IgD-negative memory B cell (primary cell): ENCODE measurements at regions not wholly inside any gene's neighbourhood (a gene's known extent, or its start where the extent isn't known, plus 50 kb on each side); places are given as distances from the start of the nearest gene placed in this dataset.

Experiments used
- H3K27ac Mint-ChIP-seq, 3 donors: one replicate each; pipeline ENCODE4 v1.8.0; 2020 to 2022; ENCODE audit warnings: mild to moderate bottlenecking in 3 of 3, mixed read lengths in 3 of 3, moderate library complexity in 1 of 3
- H3K27me3 Mint-ChIP-seq: one replicate; pipeline ENCODE4 v1.8.0; 2021; ENCODE audit warnings: mixed read lengths
- H3K36me3 Mint-ChIP-seq: one replicate; pipeline ENCODE4 v1.8.0; 2020; ENCODE audit warnings: mild to moderate bottlenecking, mixed read lengths
- H3K4me1 Mint-ChIP-seq, 3 donors: one replicate each; pipeline ENCODE4 v1.8.0; 2020 to 2022; ENCODE audit warnings: mixed read lengths in 3 of 3, mild to moderate bottlenecking in 1 of 3
- H3K4me3 Mint-ChIP-seq, 4 donors: one replicate each; pipeline ENCODE4 v1.8.0; 2020 to 2022; ENCODE audit warnings: mild to moderate bottlenecking in 4 of 4, mixed read lengths in 4 of 4, moderate library complexity in 3 of 4
- H3K9me3 Mint-ChIP-seq, 3 donors: one replicate each; pipeline ENCODE4 v1.8.0; 2020 to 2021; ENCODE audit warnings: mixed read lengths in 3 of 3, mild to moderate bottlenecking in 1 of 3

DNA sequence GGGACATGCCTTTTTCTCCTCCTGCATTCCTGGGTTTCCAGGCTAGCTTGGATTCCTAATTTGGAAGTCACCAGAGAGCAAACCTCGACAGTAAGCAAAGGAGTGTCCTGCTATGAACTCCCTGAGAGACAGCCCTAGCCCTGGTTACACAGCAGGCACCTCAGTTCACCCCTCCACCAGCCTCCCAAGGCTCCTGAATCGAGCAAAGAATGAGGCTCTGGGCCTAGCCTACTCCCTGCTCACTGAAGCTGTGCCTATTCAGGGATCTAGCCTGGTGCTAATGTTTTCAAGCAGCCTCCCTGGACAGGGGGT is 66.7 kb upstream of the RMDN2 start:
- Mint-ChIP-seq H3K9me3 (peaks cover 0 to 4% (median 2%) of the 10 kb centered on the region in 3 donors), H3K27me3 (peaks cover 20% of the 10 kb centered on the region), H3K4me1 (peaks cover 0 to 3% (median 0%) of the 10 kb centered on the region in 3 donors), H3K27ac (no peak overlapping the region), H3K4me3 (no peak overlapping the region), H3K36me3 (peaks cover 3% of the 10 kb centered on the region)

DNA sequence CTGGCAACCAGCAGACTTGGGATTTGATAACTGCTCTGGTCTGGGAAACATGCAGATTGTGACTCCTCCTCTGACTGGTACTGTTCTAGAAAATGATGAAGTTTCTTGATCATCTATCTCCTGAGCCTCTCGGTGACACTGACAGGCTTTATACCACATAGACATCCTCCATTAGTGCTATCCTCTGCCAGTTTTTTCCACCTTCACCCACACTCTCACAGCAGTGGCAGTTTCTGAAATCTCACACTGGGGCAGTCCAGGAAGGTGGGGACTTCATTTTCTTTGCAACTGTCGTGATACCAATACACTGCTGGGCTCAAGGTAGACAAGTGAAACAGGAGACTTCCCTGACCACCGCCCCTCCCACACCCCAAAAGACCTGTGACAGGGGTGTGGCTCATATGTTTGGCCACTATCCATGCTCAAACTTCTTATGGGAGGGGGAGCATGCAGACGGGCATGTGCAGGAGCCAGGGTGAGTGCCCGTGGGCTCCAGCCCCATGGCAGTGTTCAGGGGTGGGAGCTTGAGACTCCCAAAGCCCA is 66.3 kb upstream of the RMDN2 start:
- Mint-ChIP-seq H3K4me1 (peaks cover 0 to 3% (median 0%) of the 10 kb centered on the region in 3 donors), H3K36me3 (peaks cover 3% of the 10 kb centered on the region), H3K4me3 (no peak overlapping the region), H3K27ac (no peak overlapping the region), H3K27me3 (peaks cover 23% of the 10 kb centered on the region), H3K9me3 (peaks cover 0 to 4% (median 2%) of the 10 kb centered on the region in 3 donors)

DNA sequence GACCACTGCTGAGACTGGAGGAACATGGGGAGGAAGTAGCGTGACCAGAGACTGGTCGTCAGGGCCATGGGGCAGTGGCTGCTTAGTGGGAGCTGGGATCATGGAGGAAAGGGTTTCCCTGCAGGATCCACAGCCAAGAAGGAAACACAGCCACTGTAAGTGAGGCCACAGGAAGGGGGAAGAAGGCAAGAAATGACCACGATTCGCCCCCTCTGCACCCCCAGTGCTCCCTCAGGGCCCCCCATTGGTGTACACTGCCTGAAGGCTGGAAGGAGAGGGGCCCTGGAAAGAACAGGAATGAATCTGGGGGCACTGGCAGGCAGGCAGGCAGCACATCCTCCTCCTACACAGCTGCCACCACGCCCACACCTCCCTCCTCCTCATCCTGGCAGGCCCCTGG is 62.5 kb upstream of the RMDN2 start:
- Mint-ChIP-seq H3K4me1 (no peaks in the 10 kb centered on the region), H3K27me3 (peaks cover 21% of the 10 kb centered on the region), H3K36me3 (no peaks in the 10 kb centered on the region), H3K9me3 (peaks cover 0 to 5% (median 2%) of the 10 kb centered on the region in 3 donors), H3K4me3 (no peak overlapping the region), H3K27ac (no peak overlapping the region)

DNA sequence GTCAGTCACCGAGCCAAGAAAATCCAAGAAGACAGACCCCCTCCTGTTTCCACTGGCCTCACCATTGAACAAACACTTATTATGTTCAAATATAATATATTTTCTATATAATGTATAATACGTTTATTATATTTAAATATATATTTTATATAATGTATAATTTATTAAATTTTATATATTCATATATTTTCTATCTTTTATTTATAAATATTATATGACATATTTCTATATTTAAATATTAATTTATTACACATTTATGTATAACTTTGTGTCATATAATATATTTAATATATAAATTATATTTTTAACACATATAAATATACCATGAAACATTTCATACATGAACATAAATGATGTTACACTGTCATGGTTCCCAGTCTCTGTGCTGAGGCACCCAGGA is 60.9 kb upstream of the RMDN2 start:
- Mint-ChIP-seq H3K4me1 (no peaks in the 10 kb centered on the region), H3K36me3 (no peaks in the 10 kb centered on the region), H3K9me3 (peaks cover 0 to 5% (median 2%) of the 10 kb centered on the region in 3 donors), H3K4me3 (no peak overlapping the region), H3K27me3 (peaks cover 21% of the 10 kb centered on the region), H3K27ac (no peak overlapping the region)

DNA sequence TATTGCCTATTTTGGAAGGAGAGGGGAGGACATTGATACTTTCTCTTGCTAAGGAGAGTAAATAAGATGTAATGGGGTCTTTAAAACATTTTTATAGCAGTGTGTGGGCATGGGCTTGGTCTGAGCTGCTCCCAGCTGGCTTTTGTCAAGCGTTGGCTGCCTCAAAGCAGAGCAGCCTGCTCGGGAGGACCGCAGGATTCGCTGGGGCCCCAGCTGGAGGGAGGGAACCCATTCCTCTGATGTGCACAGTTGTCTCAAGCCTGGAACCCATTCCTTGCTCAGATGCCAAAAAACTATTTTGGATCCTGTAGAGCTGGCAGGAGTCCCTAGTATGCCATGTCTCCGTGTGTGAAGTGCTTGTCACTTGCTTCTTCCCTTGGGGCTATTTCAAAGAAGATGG is 59.4 kb upstream of the RMDN2 start:
- Mint-ChIP-seq H3K9me3 (peaks cover 0 to 5% (median 0%) of the 10 kb centered on the region in 3 donors), H3K27me3 (peaks cover 21% of the 10 kb centered on the region), H3K36me3 (no peaks in the 10 kb centered on the region), H3K27ac (no peak overlapping the region), H3K4me1 (no peaks in the 10 kb centered on the region), H3K4me3 (no peak overlapping the region)

DNA sequence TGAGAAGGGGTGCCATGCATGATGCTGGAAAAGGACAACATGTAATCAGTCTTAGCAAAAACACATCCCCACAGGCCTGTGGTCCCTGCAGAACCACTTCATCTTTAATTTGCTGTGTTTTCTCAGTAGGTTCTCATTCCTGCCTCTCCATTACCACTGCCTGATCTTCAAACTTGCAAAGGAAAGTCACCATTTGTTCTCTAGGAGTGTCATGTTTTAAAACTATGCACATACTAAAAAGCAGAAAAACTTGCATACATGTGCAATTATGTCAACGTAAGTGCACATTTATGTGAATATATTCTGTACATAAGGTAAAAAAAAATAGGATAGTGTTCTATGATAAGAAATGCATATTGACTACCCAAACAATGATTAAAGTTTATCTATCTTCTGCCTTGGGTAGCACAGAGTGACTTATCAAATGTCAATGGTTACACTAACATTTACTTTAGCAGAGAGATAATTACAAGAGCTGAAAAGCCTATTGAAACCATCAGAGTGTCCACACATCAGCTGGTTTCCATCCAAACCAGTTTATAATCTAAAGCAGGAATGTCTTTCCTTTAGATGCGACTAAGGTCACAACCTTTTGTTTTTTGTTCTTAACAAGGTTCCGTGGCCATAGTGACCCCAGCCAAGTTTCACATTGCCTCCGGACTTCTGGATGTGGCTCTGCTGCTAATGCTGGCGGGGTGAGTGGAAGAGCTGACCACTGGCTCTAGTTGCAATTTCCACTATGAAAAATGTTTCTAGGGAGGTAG is 58.7 kb upstream of the RMDN2 start:
- no peaks in the 10 kb centered on the region for H3K4me1 Mint-ChIP-seq
- H3K9me3 Mint-ChIP-seq: peaks cover 0 to 5% (median 0%) of the 10 kb centered on the region in 3 donors
- H3K4me3 Mint-ChIP-seq: no peak overlapping the region
- peaks cover 20% of the 10 kb centered on the region for H3K27me3 Mint-ChIP-seq
- H3K27ac Mint-ChIP-seq: no peak overlapping the region
- no peaks in the 10 kb centered on the region for H3K36me3 Mint-ChIP-seq

DNA sequence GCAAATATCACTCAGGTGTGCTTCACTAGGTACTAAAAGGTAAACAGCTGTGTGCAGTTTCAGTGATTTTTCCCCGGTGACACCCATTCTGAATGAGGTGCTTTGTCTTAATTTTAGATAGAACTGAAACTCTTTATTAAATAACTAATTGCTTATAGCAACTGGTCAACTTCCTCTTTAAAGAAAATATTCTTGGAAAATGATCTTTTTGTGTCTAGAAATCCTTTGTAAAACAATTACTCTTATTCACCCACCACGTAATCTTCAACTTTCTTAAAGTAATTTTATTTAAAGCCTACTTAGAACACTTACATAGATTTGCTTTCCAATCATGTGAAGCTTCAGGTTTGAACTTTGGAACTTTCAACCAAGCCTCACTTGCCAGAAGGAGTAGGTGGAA is 57.9 kb upstream of the RMDN2 start:
- Mint-ChIP-seq H3K9me3 (peaks cover 0 to 1% (median 0%) of the 10 kb centered on the region in 3 donors), H3K4me3 (no peak overlapping the region), H3K27ac (no peak overlapping the region), H3K4me1 (peaks cover 0 to 5% (median 3%) of the 10 kb centered on the region in 3 donors), H3K27me3 (peaks cover 14% of the 10 kb centered on the region), H3K36me3 (no peaks in the 10 kb centered on the region)

DNA sequence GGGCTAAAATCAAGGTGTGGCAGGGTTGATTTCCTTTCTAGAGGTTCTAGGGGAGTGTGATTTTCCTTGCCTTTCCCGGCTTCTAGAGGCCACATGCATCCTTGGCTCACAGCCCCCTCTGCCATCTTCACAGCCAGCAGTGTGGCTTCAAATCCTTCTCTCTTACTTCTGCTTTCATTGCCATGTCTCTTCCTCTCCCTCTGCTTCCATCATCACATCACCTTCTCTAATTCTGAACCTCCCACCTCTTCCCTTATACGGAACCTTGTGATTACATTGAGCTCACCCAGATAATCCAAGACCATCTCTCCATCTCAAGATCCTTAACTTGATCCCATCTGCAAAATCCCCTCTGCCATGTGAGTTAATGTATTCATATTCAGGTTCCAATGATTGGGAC is 56.2 kb upstream of the RMDN2 start:
- peaks cover 0 to 6% (median 3%) of the 10 kb centered on the region in 3 donors for H3K4me1 Mint-ChIP-seq
- no peak overlapping the region for H3K27ac Mint-ChIP-seq
- H3K27me3 Mint-ChIP-seq: peaks cover 4% of the 10 kb centered on the region
- H3K9me3 Mint-ChIP-seq: peaks cover 0 to 1% (median 0%) of the 10 kb centered on the region in 3 donors
- no peaks in the 10 kb centered on the region for H3K36me3 Mint-ChIP-seq
- no peak overlapping the region for H3K4me3 Mint-ChIP-seq

DNA sequence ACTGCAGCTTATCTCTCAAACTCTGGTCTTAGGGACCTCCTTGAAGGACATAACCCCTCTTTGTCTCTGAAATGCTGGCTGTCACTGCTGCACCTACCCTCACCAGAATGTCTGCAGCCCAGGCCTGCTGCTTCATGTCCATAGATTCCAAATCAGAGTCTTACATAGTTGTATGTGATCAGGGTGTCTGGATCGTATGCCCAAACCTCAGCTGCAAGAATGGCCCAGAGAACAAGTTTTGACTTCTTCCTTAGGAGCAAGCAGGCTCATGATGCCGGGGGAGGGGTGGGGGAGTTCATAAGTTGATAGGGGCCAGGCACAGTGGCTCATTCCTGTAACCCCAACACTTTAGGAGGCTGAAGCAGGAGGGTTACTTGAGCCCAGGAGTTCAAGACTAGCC is 55.8 kb upstream of the RMDN2 start:
- Mint-ChIP-seq H3K36me3 (no peaks in the 10 kb centered on the region), H3K27me3 (peaks cover 2% of the 10 kb centered on the region), H3K9me3 (no peaks in the 10 kb centered on the region), H3K4me3 (no peak overlapping the region), H3K27ac (no peak overlapping the region), H3K4me1 (peaks cover 0 to 6% (median 3%) of the 10 kb centered on the region in 3 donors)

DNA sequence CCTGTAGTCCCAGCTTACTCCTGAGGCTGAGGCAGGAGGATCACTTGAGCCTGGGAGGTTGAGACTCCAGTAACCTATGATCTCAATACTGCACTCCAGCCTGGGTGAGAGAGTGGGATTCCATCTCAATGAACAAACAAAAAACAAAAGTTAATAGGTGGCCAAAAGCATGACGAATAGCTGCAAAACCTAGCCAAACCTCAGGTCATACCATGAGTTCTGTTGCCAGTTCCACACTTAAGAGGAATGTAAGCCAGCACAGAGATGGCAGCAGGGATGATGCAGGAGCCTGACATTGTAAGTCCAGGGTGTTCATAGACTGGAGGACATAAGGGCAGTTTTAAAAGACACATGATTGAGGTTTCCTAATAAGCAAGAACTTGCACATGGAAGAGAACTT is 55.3 kb upstream of the RMDN2 start:
- H3K4me1 Mint-ChIP-seq: peaks cover 0 to 6% (median 3%) of the 10 kb centered on the region in 3 donors
- H3K4me3 Mint-ChIP-seq: no peak overlapping the region
- H3K9me3 Mint-ChIP-seq: no peaks in the 10 kb centered on the region
- H3K36me3 Mint-ChIP-seq: no peaks in the 10 kb centered on the region
- H3K27me3 Mint-ChIP-seq: peaks cover 2% of the 10 kb centered on the region
- H3K27ac Mint-ChIP-seq: no peak overlapping the region

DNA sequence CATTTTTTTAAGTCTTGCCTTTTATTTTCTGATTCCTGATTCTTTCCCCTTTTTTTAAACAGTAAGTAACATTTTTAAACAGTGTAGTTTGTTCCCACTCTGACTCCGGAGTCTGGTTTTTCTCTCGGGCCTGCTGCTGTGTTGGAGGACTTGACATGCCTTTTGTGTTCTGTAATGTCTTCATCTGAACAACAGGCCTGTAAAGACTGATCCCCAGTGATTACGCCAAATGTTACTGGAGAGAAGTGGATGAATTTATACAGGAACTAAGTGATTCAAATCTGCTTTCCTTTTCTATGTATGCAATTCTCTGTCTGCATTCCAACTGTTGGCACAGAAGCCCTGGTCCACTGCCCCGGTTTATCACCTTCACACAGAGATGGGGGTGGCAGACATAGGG is 54.3 kb upstream of the RMDN2 start:
- Mint-ChIP-seq H3K9me3 (no peaks in the 10 kb centered on the region), H3K4me3 (no peak overlapping the region), H3K36me3 (no peaks in the 10 kb centered on the region), H3K4me1 (peaks cover 0 to 6% (median 3%) of the 10 kb centered on the region in 3 donors), H3K27me3 (peaks cover 2% of the 10 kb centered on the region), H3K27ac (peak overlapping the region in 1 of 3 donors; percentile 6)

DNA sequence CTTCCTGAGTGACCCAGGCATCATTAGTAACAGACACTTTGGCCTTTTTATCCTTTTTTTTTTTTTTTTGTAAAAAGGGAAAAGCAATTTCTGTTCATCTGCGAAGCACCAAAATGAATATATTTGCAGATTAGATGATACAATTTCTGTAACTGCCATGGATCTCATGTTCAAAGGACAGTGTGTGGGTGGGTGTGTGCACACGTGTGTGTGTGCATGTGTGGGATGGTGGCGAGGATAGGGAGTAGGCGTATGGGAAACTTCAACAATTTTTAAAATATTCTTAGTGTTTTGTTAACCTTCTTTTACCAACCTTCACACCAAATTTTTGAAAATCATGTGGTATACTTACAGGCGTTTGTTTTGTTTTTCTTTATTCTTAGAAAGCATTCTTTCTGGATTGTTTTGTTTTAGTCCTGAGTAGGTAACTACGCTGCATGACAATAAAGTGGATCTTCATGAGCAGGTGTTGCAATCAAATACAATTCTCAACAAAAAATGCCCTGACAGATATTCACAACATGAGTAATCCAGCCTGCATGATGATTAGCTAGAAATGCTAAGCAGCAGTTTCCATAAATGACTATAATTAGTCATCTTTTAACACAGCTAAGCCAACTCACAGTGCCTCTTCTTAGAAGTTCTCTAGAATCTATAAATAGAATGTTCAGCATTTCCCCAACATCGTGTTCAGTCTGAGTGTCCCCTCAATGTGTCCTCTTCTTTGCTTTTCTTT is 53.5 kb upstream of the RMDN2 start:
- no peaks in the 10 kb centered on the region for H3K36me3 Mint-ChIP-seq
- no peaks in the 10 kb centered on the region for H3K9me3 Mint-ChIP-seq
- H3K27me3 Mint-ChIP-seq: peaks cover 2% of the 10 kb centered on the region
- peak overlapping the region in 1 of 3 donors; percentile 80 for H3K27ac Mint-ChIP-seq
- H3K4me3 Mint-ChIP-seq: no peak overlapping the region
- peaks cover 0 to 6% (median 3%) of the 10 kb centered on the region in 3 donors for H3K4me1 Mint-ChIP-seq

DNA sequence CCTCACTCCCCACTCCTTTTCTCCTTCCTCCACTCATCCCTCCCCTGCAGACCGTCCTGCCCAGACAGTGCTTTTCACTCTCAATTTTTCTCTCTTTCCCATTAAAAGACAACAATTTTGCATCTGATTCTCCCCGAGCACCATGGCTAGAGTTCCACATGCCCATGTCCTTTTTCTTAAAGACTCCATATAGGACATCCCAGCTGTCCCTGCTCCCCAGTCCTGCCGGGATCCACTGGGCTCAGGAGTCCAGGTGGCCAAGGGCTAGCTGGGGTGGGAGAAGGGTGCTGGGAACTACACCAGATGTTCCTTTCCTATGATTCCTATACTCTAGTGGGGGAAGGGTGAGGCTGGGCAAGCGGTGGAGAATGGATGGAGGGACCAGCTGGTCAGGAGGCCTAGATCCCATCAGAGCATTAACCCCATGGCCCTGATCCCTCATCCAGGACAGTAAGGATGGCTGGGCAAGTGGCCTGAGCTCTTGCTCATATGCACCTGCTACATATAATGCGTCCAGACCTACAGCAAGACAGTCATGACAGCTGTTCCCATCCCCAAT is 52.8 kb upstream of the RMDN2 start:
- H3K9me3 Mint-ChIP-seq: no peaks in the 10 kb centered on the region
- H3K36me3 Mint-ChIP-seq: no peaks in the 10 kb centered on the region
- no peak overlapping the region for H3K4me3 Mint-ChIP-seq
- no peak overlapping the region for H3K27ac Mint-ChIP-seq
- H3K4me1 Mint-ChIP-seq: peaks cover 0 to 6% (median 3%) of the 10 kb centered on the region in 3 donors
- peaks cover 2% of the 10 kb centered on the region for H3K27me3 Mint-ChIP-seq

DNA sequence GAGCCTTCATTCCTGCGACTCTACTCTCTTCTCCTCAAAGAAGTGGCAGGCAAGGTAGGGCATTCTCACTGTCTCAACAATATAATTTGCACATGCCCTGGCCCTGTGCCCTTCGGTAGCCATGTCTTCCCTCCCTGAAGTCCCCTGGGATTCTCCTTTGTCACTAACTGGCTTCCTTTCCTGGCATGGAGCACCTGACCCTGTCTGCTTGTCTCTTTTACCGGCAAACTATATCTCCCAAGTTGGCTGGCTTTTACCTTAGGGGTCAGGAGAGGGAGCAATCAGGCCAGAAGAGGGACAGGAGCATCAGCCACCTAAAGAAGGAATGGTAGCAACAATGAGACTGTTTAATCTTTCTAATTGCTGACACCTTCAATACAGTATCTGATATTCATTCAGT is 51.9 kb upstream of the RMDN2 start:
- Mint-ChIP-seq H3K27ac (peak overlapping the region in 1 of 3 donors; percentile 67), H3K4me3 (no peak overlapping the region), H3K36me3 (no peaks in the 10 kb centered on the region), H3K4me1 (peaks cover 0 to 8% (median 5%) of the 10 kb centered on the region in 3 donors), H3K9me3 (no peaks in the 10 kb centered on the region), H3K27me3 (peaks cover 2% of the 10 kb centered on the region)

DNA sequence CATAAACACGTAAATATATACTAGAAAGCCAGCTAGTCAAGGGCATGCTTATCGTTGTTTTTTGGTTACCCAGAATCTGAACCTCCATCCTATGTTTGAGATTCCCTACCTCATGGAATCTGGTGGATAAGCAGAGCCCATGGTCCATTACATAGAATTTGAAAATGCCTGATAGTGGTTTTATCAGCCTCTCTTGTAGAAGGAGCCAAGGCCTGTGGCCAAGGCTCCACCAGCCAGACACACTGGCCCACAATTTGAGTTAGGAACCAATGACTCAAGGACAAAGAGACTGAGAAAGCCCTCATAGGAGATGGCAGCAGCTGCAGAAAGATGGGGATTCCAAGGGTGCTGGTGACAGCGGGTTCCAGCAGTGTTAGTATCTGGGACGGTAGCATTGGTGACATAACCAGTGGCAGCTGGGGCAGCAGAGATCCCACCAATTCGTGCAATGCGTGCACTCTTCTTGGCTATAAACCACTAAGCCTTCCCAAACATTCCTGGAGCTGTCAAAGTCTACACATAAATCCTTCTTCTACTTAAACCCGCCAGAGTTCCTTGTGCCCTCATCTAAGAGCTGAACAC is 51.2 kb upstream of the RMDN2 start:
- no peaks in the 10 kb centered on the region for H3K9me3 Mint-ChIP-seq
- H3K27me3 Mint-ChIP-seq: peaks cover 2% of the 10 kb centered on the region
- H3K27ac Mint-ChIP-seq: no peak overlapping the region
- H3K4me3 Mint-ChIP-seq: no peak overlapping the region
- peaks cover 0 to 8% (median 5%) of the 10 kb centered on the region in 3 donors for H3K4me1 Mint-ChIP-seq
- H3K36me3 Mint-ChIP-seq: no peaks in the 10 kb centered on the region
